ENCODE measurements at regions not wholly inside any gene's neighbourhood (a gene's known extent, or its start where the extent isn't known, plus 50 kb on each side); places are given as distances from the start of the nearest gene placed in this dataset.
A peak's percentile ranks its signal among the peaks of the same experiment; 100 is the strongest.

DNA sequence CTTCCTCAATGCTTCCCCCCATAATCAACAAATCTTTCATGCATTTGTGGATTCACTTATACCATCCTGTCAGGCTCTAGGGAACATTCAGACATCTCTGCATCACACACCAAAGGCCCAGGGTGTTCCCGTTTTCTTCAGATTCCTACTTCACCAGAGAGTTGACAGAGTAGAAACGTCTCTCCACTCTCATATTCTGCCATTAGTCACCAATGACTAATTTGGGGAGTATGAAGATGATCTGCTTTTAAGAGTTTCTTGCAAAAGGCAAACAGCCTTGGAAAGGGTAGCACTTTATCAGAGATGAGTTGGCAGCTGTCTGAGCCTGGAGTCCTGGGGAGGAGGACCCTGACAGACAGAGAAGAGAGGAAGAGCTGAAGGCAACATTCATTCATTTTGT lies 55.8 kb upstream of the DGKG start:
- TF ChIP-seq, protein P1, sequence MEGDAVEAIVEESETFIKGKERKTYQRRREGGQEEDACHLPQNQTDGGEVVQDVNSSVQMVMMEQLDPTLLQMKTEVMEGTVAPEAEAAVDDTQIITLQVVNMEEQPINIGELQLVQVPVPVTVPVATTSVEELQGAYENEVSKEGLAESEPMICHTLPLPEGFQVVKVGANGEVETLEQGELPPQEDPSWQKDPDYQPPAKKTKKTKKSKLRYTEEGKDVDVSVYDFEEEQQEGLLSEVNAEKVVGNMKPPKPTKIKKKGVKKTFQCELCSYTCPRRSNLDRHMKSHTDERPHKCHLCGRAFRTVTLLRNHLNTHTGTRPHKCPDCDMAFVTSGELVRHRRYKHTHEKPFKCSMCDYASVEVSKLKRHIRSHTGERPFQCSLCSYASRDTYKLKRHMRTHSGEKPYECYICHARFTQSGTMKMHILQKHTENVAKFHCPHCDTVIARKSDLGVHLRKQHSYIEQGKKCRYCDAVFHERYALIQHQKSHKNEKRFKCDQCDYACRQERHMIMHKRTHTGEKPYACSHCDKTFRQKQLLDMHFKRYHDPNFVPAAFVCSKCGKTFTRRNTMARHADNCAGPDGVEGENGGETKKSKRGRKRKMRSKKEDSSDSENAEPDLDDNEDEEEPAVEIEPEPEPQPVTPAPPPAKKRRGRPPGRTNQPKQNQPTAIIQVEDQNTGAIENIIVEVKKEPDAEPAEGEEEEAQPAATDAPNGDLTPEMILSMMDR (IDR thresholded peaks at IDR 0.05) = no peak
- TF ChIP-seq POLR2AphosphoS5 (IDR thresholded peaks at IDR 0.05) = no peak
- TF ChIP-seq POLR2A (IDR thresholded peaks at IDR 0.05) = no peak
- no peak for TF ChIP-seq EP300 (IDR thresholded peaks at IDR 0.05; ENCODE audit: low read depth)
- Histone ChIP-seq H3K27me3 (no peaks in the 10 kb centered on the region), H3K4me3 (no peak overlapping the region), H3K27ac (no peak overlapping the region), H3K4me1 (peaks cover 9 to 21% (median 16%) of the 10 kb centered on the region in 4 donors), H3K36me3 (no peaks in the 10 kb centered on the region), H3K9me3 (no peaks in the 10 kb centered on the region)
- in situ Hi-C loops (cut with MboI; ENCODE audit: low pct_ligation_motif_present in 1 of 4, low pct_unique_long_range_greater_than_20kb in 1 of 4, low sequenced_read_pairs in 3 of 4) (no loop called here), intact Hi-C loops (cut with DNase I; ENCODE audit: low total_unique reads) (no loop called here)
- no peak for DNase-seq
- 59% methylated on average over 2 of the region's 2 CpGs; no CpG with 5 or more reads in 1 of the 2 donors for WGBS, 2 donors (ENCODE audit: low coverage in 1 of 2)

DNA sequence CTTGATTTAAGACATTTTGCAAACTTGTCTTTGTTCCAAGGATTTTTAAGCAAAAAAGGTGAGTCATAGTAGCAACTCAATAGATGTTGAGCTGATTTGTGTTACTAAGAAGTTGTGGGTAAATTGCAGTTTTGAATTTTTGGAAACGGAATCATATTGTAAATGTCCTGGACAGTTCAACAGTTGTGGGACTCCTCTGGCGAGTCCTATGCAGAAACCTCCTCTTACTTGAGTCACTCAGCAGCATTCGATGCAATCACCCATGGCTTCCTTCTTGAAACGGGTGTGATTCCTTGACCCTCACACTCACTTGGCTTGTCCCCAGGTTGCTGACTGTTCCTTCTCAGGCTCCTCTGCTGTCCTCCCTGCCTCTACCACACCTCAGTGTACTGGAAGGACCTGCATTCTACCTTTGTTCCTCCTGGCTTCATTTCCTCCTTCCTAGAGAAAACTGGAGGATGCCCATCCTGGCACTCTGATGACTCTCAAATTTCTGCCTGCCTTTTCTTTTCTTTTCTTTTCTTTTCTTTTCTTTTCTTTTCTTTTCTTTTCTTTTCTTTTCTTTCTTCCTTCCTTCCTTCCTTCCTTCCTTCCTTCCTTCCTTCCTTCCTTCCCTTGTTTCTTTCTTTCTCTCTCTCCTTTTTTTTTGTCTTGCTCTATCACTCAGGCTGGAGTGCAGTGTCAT lies 52.8 kb upstream of the DGKG start:
- no peak for TF ChIP-seq POLR2AphosphoS5 (IDR thresholded peaks at IDR 0.05)
- TF ChIP-seq EP300 (IDR thresholded peaks at IDR 0.05; ENCODE audit: low read depth) = no peak
- TF ChIP-seq POLR2A (IDR thresholded peaks at IDR 0.05) = no peak
- TF ChIP-seq, protein P1 (IDR thresholded peaks at IDR 0.05) = no peak
- peak overlapping the region in 3 of 4 donors; percentile 58 to 76 (median 67) for H3K27ac ChIP-seq
- intact Hi-C loops (cut with DNase I; ENCODE audit: low total_unique reads) = no loop called here
- 44 to 78% methylated on average over 2 to 4 of the region's 4 CpGs for WGBS, 2 donors (ENCODE audit: low coverage in 1 of 2)
- no peaks in the 10 kb centered on the region for H3K36me3 ChIP-seq
- no peaks in the 10 kb centered on the region for H3K27me3 ChIP-seq
- H3K4me3 ChIP-seq = no peak overlapping the region
- no peaks in the 10 kb centered on the region for H3K9me3 ChIP-seq
- in situ Hi-C loops (cut with MboI; ENCODE audit: low pct_ligation_motif_present in 1 of 4, low pct_unique_long_range_greater_than_20kb in 1 of 4, low sequenced_read_pairs in 3 of 4) = no loop called here
- H3K4me1 ChIP-seq = peaks cover 9 to 21% (median 16%) of the 10 kb centered on the region in 4 donors
- DNase-seq = peak; percentile 30

DNA sequence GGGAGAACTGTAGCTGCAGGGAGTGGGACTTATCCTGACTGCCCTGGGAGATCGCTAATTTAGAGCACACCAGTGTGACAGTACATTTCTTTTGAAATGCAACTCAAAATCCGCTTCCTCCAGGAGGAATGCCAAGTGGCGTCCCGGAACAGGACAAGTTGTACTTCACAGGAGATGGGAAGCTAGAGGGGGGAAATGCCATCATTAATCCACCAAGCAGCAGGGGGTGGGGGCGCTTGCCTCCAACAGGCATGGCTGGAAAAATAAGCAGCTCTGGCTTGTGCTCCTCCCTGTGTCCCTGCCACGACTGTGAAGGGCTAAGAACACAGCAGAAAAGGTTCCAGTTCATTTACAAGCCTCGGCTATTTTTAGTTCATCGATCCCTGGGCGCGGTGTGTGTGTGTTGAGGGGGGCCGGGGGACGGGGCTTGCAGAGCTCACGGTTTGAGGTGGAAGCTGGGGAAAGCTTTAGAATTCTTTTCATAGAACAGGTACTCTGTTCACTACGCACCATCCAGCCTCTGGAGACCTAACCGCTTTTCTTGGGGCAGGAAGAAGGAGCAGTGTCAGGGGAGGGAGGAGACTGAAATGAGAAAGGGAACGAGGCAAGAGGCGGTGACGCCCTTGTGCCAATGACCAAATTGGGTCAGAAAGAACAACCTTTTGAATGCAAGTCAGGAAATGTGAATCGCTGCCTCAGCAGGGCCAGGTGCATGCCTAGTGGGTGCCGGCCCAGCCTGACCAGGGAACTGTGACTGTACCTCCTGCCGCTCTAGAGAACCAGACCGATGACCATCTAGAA lies 51.8 kb upstream of the DGKG start:
- H3K4me1 ChIP-seq = peaks cover 9 to 21% (median 16%) of the 10 kb centered on the region in 4 donors
- peak; percentile 38 for DNase-seq
- TF ChIP-seq POLR2A (IDR thresholded peaks at IDR 0.05) = no peak
- peak; percentile 78 for TF ChIP-seq EP300 (IDR thresholded peaks at IDR 0.05; ENCODE audit: low read depth)
- TF ChIP-seq, protein P1 (IDR thresholded peaks at IDR 0.05) = no peak
- TF ChIP-seq POLR2AphosphoS5 (IDR thresholded peaks at IDR 0.05) = peak in 2 of 3 donors; percentile 61 to 72
- H3K27me3 ChIP-seq = no peaks in the 10 kb centered on the region
- in situ Hi-C loops (cut with MboI; ENCODE audit: low pct_ligation_motif_present in 1 of 4, low pct_unique_long_range_greater_than_20kb in 1 of 4, low sequenced_read_pairs in 3 of 4) (no loop called here), intact Hi-C loops (cut with DNase I; ENCODE audit: low total_unique reads) (no loop called here)
- no peaks in the 10 kb centered on the region for H3K36me3 ChIP-seq
- no peaks in the 10 kb centered on the region for H3K9me3 ChIP-seq
- WGBS, 2 donors (ENCODE audit: low coverage in 1 of 2) = 6% methylated on average over 8 to 22 of the region's 22 CpGs
- peak overlapping the region in 3 of 4 donors; percentile 10 to 36 (median 11) for H3K4me3 ChIP-seq
- peak overlapping the region; percentile 58 to 76 (median 64) for H3K27ac ChIP-seq

DNA sequence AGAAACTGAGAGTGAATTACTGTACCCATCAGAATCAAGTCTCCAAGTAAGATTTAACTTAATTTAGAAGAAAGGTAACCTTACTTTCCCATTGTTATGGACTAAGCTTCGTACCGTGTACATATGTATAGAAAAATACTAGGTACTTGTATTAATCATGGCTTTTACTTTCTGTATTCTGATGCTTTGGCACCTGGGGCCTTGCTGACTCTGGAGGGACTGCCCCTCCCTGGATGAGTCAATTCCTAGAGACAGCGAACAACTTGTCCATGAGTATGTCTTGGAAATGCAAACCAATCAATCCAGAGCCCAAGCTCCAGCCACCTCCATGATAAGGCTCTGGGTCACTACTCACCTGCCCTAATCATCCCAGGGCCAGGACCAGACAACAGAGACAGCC lies 50.0 kb upstream of the DGKG start:
- 79 to 92% methylated on average over 2 to 3 of the region's 3 CpGs for WGBS, 2 donors (ENCODE audit: low coverage in 1 of 2)
- TF ChIP-seq POLR2A (IDR thresholded peaks at IDR 0.05) (no peak), EP300 (IDR thresholded peaks at IDR 0.05; ENCODE audit: low read depth) (no peak), POLR2AphosphoS5 (IDR thresholded peaks at IDR 0.05) (no peak)
- TF ChIP-seq, protein P1 (IDR thresholded peaks at IDR 0.05) = no peak
- in situ Hi-C loops (cut with MboI; ENCODE audit: low pct_ligation_motif_present in 1 of 4, low pct_unique_long_range_greater_than_20kb in 1 of 4, low sequenced_read_pairs in 3 of 4) = no loop called here

More for the DNA sequence above, 50.0 kb upstream of the DGKG start:
- no peak for DNase-seq
- H3K36me3 ChIP-seq = no peaks in the 10 kb centered on the region
- intact Hi-C loops (cut with DNase I; ENCODE audit: low total_unique reads) = no loop called here
- no peaks in the 10 kb centered on the region for H3K27me3 ChIP-seq
- peaks cover 9 to 27% (median 16%) of the 10 kb centered on the region in 4 donors for H3K4me1 ChIP-seq
- H3K27ac ChIP-seq = no peak overlapping the region
- no peak overlapping the region for H3K4me3 ChIP-seq
- H3K9me3 ChIP-seq = no peaks in the 10 kb centered on the region
